ENCODE measurements at regions not wholly inside any gene's neighbourhood (a gene's known extent, or its start where the extent isn't known, plus 50 kb on each side); places are given as distances from the start of the nearest gene placed in this dataset.

- no peak for TF ChIP-seq SIN3A (IDR thresholded peaks at IDR 0.05; ENCODE audit: borderline replicate concordance, insufficient read depth, low read length)
- TF ChIP-seq TAF1 (IDR thresholded peaks at IDR 0.05; ENCODE audit: borderline replicate concordance, insufficient read depth, low read length), result no peak
Observed at GRCh38 chr18:39558658-39559057, 1993.1 kb upstream of the CELF4 start.

GRCh38 chr18:39555496-39555895, 1989.9 kb upstream of the CELF4 start:
- TF ChIP-seq FOXP2 (optimal IDR thresholded peaks at IDR 0.05; ENCODE audit: borderline replicate concordance, extremely low read depth, extremely low read length, insufficient read depth) (no peak), REST (IDR thresholded peaks at IDR 0.05; ENCODE audit: insufficient read depth in 1 of 2, low read depth in 2 of 2, low read length in 2 of 2) (no peak), TAF1 (IDR thresholded peaks at IDR 0.05; ENCODE audit: borderline replicate concordance, insufficient read depth, low read length) (no peak), POLR2AphosphoS5 (IDR thresholded peaks at IDR 0.05; ENCODE audit: low read depth, low read length) (no peak), SIN3A (IDR thresholded peaks at IDR 0.05; ENCODE audit: borderline replicate concordance, insufficient read depth, low read length) (no peak)

- TF ChIP-seq TAF1 (IDR thresholded peaks at IDR 0.05; ENCODE audit: borderline replicate concordance, insufficient read depth, low read length), result no peak
- TF ChIP-seq POLR2AphosphoS5 (IDR thresholded peaks at IDR 0.05; ENCODE audit: low read depth, low read length), result no peak
- TF ChIP-seq REST (IDR thresholded peaks at IDR 0.05; ENCODE audit: insufficient read depth in 1 of 2, low read depth in 2 of 2, low read length in 2 of 2), result no peak
- TF ChIP-seq SIN3A (IDR thresholded peaks at IDR 0.05; ENCODE audit: borderline replicate concordance, insufficient read depth, low read length), result no peak
- no peak for TF ChIP-seq FOXP2 (optimal IDR thresholded peaks at IDR 0.05; ENCODE audit: borderline replicate concordance, extremely low read depth, extremely low read length, insufficient read depth)
Observed at GRCh38 chr18:39550701-39551100, 1985.1 kb upstream of the CELF4 start.

- TF ChIP-seq TAF1 (IDR thresholded peaks at IDR 0.05; ENCODE audit: borderline replicate concordance, insufficient read depth, low read length) (no peak), SIN3A (IDR thresholded peaks at IDR 0.05; ENCODE audit: borderline replicate concordance, insufficient read depth, low read length) (no peak), REST (IDR thresholded peaks at IDR 0.05; ENCODE audit: insufficient read depth in 1 of 2, low read depth in 2 of 2, low read length in 2 of 2) (no peak), POLR2AphosphoS5 (IDR thresholded peaks at IDR 0.05; ENCODE audit: low read depth, low read length) (no peak), FOXP2 (optimal IDR thresholded peaks at IDR 0.05; ENCODE audit: borderline replicate concordance, extremely low read depth, extremely low read length, insufficient read depth) (no peak)
Observed at GRCh38 chr18:39549144-39549543, 1983.5 kb upstream of the CELF4 start.

- TF ChIP-seq SIN3A (IDR thresholded peaks at IDR 0.05; ENCODE audit: borderline replicate concordance, insufficient read depth, low read length) (no peak), REST (IDR thresholded peaks at IDR 0.05; ENCODE audit: insufficient read depth in 1 of 2, low read depth in 2 of 2, low read length in 2 of 2) (no peak), TAF1 (IDR thresholded peaks at IDR 0.05; ENCODE audit: borderline replicate concordance, insufficient read depth, low read length) (no peak), POLR2AphosphoS5 (IDR thresholded peaks at IDR 0.05; ENCODE audit: low read depth, low read length) (no peak)
Observed at GRCh38 chr18:39531659-39532058, 1966.1 kb upstream of the CELF4 start.

Measured in PFSK-1 (cell line).